C4-2B (cell line): ENCODE measurements at regions not wholly inside any gene's neighbourhood (a gene's known extent, or its start where the extent isn't known, plus 50 kb on each side); places are given as distances from the start of the nearest gene placed in this dataset.

Experiments
- ZFX ChIP-seq: fragments of 450-650 bp; IDR thresholded peaks from 2 replicates; pipeline ENCODE4 v1.6.1; 2017
- TF ChIP-seq, protein P1 (sequence below): fragments of 450-650 bp; conservative IDR thresholded peaks from 2 replicates; pipeline ENCODE4 v1.5.1; 2017; ENCODE audit warnings: mild to moderate bottlenecking

DNA sequence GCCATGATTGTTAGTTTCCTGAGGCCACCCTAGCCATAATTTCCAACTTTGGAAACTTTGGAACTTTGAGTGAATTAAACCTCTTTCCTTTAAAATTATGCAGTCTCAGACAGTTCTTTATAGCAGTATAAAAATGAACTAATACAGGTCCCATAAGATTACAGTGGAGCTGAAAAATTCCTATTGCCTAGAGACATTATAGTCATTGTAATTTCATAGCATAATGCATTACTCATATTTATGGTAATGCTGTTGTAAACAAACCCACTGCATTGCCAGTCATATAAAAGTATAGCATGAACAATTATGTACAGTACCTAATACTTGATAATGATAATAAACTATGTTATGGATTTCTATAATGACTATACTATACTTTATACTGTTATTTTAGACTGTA lies 88.0 kb upstream of the TMEM229A start:
- TF ChIP-seq, protein P1, sequence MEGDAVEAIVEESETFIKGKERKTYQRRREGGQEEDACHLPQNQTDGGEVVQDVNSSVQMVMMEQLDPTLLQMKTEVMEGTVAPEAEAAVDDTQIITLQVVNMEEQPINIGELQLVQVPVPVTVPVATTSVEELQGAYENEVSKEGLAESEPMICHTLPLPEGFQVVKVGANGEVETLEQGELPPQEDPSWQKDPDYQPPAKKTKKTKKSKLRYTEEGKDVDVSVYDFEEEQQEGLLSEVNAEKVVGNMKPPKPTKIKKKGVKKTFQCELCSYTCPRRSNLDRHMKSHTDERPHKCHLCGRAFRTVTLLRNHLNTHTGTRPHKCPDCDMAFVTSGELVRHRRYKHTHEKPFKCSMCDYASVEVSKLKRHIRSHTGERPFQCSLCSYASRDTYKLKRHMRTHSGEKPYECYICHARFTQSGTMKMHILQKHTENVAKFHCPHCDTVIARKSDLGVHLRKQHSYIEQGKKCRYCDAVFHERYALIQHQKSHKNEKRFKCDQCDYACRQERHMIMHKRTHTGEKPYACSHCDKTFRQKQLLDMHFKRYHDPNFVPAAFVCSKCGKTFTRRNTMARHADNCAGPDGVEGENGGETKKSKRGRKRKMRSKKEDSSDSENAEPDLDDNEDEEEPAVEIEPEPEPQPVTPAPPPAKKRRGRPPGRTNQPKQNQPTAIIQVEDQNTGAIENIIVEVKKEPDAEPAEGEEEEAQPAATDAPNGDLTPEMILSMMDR = no peak
- no peak for TF ChIP-seq ZFX
